HUES6 (cell line): ENCODE measurements at regions not wholly inside any gene's neighbourhood (a gene's known extent, or its start where the extent isn't known, plus 50 kb on each side); places are given as distances from the start of the nearest gene placed in this dataset.
"Not testable (repeated sequence)": the region's sequence is repeated elsewhere in the genome, so short reads cannot be mapped to it uniquely, and the experiment has no call there.

Experiments used
- H3K27ac ChIP-seq: 2 replicates; pipeline ENCODE4 v1.7.0; 2013; ENCODE audit warnings: low read depth, mild to moderate bottlenecking, low read length, inconsistent platforms
- H3K27me3 ChIP-seq: 2 replicates; pipeline ENCODE4 v1.6.1; 2013; ENCODE audit warnings: low read length; ENCODE audit not compliant: control insufficient read depth, insufficient read depth
- H3K36me3 ChIP-seq: 2 replicates; pipeline ENCODE4 v1.6.1; 2013; ENCODE audit warnings: low read length; ENCODE audit not compliant: control insufficient read depth, insufficient read depth
- H3K4me1 ChIP-seq: 2 replicates; pipeline ENCODE4 v1.6.1; 2013; ENCODE audit warnings: low read length; ENCODE audit not compliant: control insufficient read depth, insufficient read depth
- H3K4me3 ChIP-seq: 2 replicates; pipeline ENCODE4 v1.5.1; 2013; ENCODE audit warnings: low read depth, low read length
- H3K9ac ChIP-seq: one replicate; pipeline ENCODE4 v1.6.1; 2013; ENCODE audit warnings: mild to moderate bottlenecking, low read length
- H3K9me3 ChIP-seq: 2 replicates; pipeline ENCODE4 v1.6.1; 2013; ENCODE audit warnings: low read depth, low read length; ENCODE audit not compliant: control insufficient read depth, insufficient read depth

GRCh38 chr20:30508382-30508781, 749.1 kb upstream of the DEFB115 start:
- H3K4me1 ChIP-seq, H3K27me3 ChIP-seq, H3K36me3 ChIP-seq, H3K9ac ChIP-seq, H3K4me3 ChIP-seq, H3K27ac ChIP-seq: not testable (repeated sequence)
- H3K9me3 ChIP-seq: peaks cover 56% of the 10 kb centered on the region

GRCh38 chr20:30511322-30512030, 746.0 kb upstream of the DEFB115 start:
- Histone ChIP-seq H3K4me3 (no peak overlapping the region), H3K9ac (no peak overlapping the region), H3K4me1 (no peaks in the 10 kb centered on the region), H3K36me3 (no peaks in the 10 kb centered on the region), H3K27me3 (no peaks in the 10 kb centered on the region), H3K27ac (no peak overlapping the region), H3K9me3 (peaks cover 64% of the 10 kb centered on the region)

- H3K9ac ChIP-seq: no peak overlapping the region
- no peak overlapping the region for H3K4me3 ChIP-seq
- H3K9me3 ChIP-seq: peaks cover 52% of the 10 kb centered on the region
- H3K36me3 ChIP-seq: no peaks in the 10 kb centered on the region
- no peak overlapping the region for H3K27ac ChIP-seq
- no peaks in the 10 kb centered on the region for H3K4me1 ChIP-seq
- no peaks in the 10 kb centered on the region for H3K27me3 ChIP-seq
Measured at GRCh38 chr20:30513050-30513628, 744.3 kb upstream of the DEFB115 start.

- H3K4me1 ChIP-seq, H3K27me3 ChIP-seq, H3K9ac ChIP-seq, H3K27ac ChIP-seq, H3K4me3 ChIP-seq, H3K36me3 ChIP-seq: not testable (repeated sequence)
- peaks cover 52% of the 10 kb centered on the region for H3K9me3 ChIP-seq
Measured at GRCh38 chr20:30515915-30516314, 741.5 kb upstream of the DEFB115 start.

- not testable (repeated sequence) for H3K4me3 ChIP-seq, H3K9ac ChIP-seq, H3K27me3 ChIP-seq, H3K4me1 ChIP-seq, H3K27ac ChIP-seq, H3K36me3 ChIP-seq
- peaks cover 24% of the 10 kb centered on the region; the same call in 1 of the 2 replicates for H3K9me3 ChIP-seq
Measured at GRCh38 chr20:30518906-30519305, 738.6 kb upstream of the DEFB115 start.

GRCh38 chr20:30521686-30522415, 735.6 kb upstream of the DEFB115 start:
- peaks cover 14% of the 10 kb centered on the region; the same call in 1 of the 2 replicates for H3K9me3 ChIP-seq
- not testable (repeated sequence) for H3K4me1 ChIP-seq, H3K36me3 ChIP-seq, H3K27me3 ChIP-seq, H3K4me3 ChIP-seq, H3K9ac ChIP-seq, H3K27ac ChIP-seq

- not testable (repeated sequence) for H3K4me1 ChIP-seq, H3K36me3 ChIP-seq, H3K4me3 ChIP-seq, H3K27ac ChIP-seq, H3K9ac ChIP-seq, H3K27me3 ChIP-seq
- peaks cover 11% of the 10 kb centered on the region; the same call in 1 of the 2 replicates for H3K9me3 ChIP-seq
Measured at GRCh38 chr20:30524155-30524554, 733.3 kb upstream of the DEFB115 start.

GRCh38 chr20:30524761-30525160, 732.7 kb upstream of the DEFB115 start:
- not testable (repeated sequence) for H3K27ac ChIP-seq, H3K36me3 ChIP-seq, H3K4me1 ChIP-seq, H3K27me3 ChIP-seq, H3K4me3 ChIP-seq, H3K9ac ChIP-seq, H3K9me3 ChIP-seq

GRCh38 chr20:30533653-30534052, 723.8 kb upstream of the DEFB115 start:
- H3K36me3 ChIP-seq, H3K27ac ChIP-seq, H3K4me1 ChIP-seq, H3K4me3 ChIP-seq, H3K9ac ChIP-seq, H3K27me3 ChIP-seq, H3K9me3 ChIP-seq: not testable (repeated sequence)

GRCh38 chr20:30537459-30537858, 720.0 kb upstream of the DEFB115 start:
- H3K9ac ChIP-seq, H3K9me3 ChIP-seq, H3K27ac ChIP-seq, H3K4me3 ChIP-seq, H3K27me3 ChIP-seq, H3K36me3 ChIP-seq, H3K4me1 ChIP-seq: not testable (repeated sequence)

- not testable (repeated sequence) for H3K27ac ChIP-seq, H3K4me1 ChIP-seq, H3K27me3 ChIP-seq, H3K4me3 ChIP-seq, H3K36me3 ChIP-seq, H3K9ac ChIP-seq
- peaks cover 11% of the 10 kb centered on the region; the same call in 1 of the 2 replicates for H3K9me3 ChIP-seq
Measured at GRCh38 chr20:30540330-30541069, 717.0 kb upstream of the DEFB115 start.
